ENCODE measurements at regions not wholly inside any gene's neighbourhood (a gene's known extent, or its start where the extent isn't known, plus 50 kb on each side); places are given as distances from the start of the nearest gene placed in this dataset.

DNA sequence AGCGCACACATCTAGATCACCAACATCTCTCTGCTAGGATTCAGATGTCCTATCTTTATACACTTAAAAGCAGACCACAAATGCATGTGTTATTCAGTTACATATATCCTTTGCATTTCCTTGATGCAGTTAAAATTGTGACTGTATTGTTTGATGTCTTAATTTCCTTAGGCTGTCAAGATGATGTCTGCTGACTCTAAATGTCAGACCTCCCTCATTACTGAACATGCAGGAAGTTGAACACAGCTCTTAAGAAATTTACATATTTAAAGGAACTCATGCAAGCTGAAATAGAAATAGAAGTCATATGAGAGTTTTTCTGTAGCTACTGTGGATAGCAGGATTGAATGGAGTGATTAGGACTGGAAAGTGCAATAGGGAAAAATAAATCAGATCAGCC lies 336.5 kb upstream of the SEMA6A start:
- Histone ChIP-seq H4K20me1 (ENCODE audit: insufficient read depth, low read length) (no peaks in the 10 kb centered on the region), H3K9ac (ENCODE audit: low read length) (no peak overlapping the region), H3K36me3 (replicated peaks; ENCODE audit: low read depth, low read length) (no peaks in the 10 kb centered on the region), H3K4me1 (ENCODE audit: low read length) (peaks cover 25% of the 10 kb centered on the region), H3K79me2 (ENCODE audit: low read length) (no peaks in the 10 kb centered on the region), H2AFZ (ENCODE audit: low read depth, low read length) (no peak overlapping the region), H3K4me2 (ENCODE audit: low read length) (no peak overlapping the region), H3K4me3 (ENCODE audit: low read length) (no peak overlapping the region), H3K27ac (ENCODE audit: low read length) (no peak overlapping the region), H3K9me3 (ENCODE audit: insufficient read depth, low read length) (no peaks in the 10 kb centered on the region), H3K27me3 (ENCODE audit: low read depth, low read length) (peaks cover 22% of the 10 kb centered on the region)
- TF ChIP-seq, protein P1, sequence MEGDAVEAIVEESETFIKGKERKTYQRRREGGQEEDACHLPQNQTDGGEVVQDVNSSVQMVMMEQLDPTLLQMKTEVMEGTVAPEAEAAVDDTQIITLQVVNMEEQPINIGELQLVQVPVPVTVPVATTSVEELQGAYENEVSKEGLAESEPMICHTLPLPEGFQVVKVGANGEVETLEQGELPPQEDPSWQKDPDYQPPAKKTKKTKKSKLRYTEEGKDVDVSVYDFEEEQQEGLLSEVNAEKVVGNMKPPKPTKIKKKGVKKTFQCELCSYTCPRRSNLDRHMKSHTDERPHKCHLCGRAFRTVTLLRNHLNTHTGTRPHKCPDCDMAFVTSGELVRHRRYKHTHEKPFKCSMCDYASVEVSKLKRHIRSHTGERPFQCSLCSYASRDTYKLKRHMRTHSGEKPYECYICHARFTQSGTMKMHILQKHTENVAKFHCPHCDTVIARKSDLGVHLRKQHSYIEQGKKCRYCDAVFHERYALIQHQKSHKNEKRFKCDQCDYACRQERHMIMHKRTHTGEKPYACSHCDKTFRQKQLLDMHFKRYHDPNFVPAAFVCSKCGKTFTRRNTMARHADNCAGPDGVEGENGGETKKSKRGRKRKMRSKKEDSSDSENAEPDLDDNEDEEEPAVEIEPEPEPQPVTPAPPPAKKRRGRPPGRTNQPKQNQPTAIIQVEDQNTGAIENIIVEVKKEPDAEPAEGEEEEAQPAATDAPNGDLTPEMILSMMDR (IDR thresholded peaks at IDR 0.05; ENCODE audit: low read depth, low read length) = no peak
- no peak for TF ChIP-seq EZH2phosphoT487 (IDR thresholded peaks at IDR 0.05; ENCODE audit: low read depth)

- peak overlapping the region; percentile 24; the same call in 1 of the 2 replicates for H3K4me3 ChIP-seq (ENCODE audit: low read length)
- H3K4me1 ChIP-seq (ENCODE audit: low read length) = peaks cover 28% of the 10 kb centered on the region
- H4K20me1 ChIP-seq (ENCODE audit: insufficient read depth, low read length) = no peaks in the 10 kb centered on the region
- H3K36me3 ChIP-seq (replicated peaks; ENCODE audit: low read depth, low read length) = no peaks in the 10 kb centered on the region
- no peak for TF ChIP-seq EZH2phosphoT487 (IDR thresholded peaks at IDR 0.05; ENCODE audit: low read depth)
- TF ChIP-seq, protein P1 (IDR thresholded peaks at IDR 0.05; ENCODE audit: low read depth, low read length) = no peak
- H3K9ac ChIP-seq (ENCODE audit: low read length) = no peak overlapping the region
- no peaks in the 10 kb centered on the region for H3K79me2 ChIP-seq (ENCODE audit: low read length)
- no peaks in the 10 kb centered on the region for H3K9me3 ChIP-seq (ENCODE audit: insufficient read depth, low read length)
- H2AFZ ChIP-seq (ENCODE audit: low read depth, low read length) = no peak overlapping the region
- no peak overlapping the region for H3K27ac ChIP-seq (ENCODE audit: low read length)
- peak overlapping the region; percentile 53 for H3K4me2 ChIP-seq (ENCODE audit: low read length)
- peaks cover 22% of the 10 kb centered on the region for H3K27me3 ChIP-seq (ENCODE audit: low read depth, low read length)
Measured at GRCh38 chr5:116908537-116908936, 333.9 kb upstream of the SEMA6A start.

- no peak overlapping the region for H3K4me3 ChIP-seq (ENCODE audit: low read length)
- no peak overlapping the region for H3K27ac ChIP-seq (ENCODE audit: low read length)
- TF ChIP-seq EZH2phosphoT487 (IDR thresholded peaks at IDR 0.05; ENCODE audit: low read depth) = no peak
- TF ChIP-seq, protein P1 (IDR thresholded peaks at IDR 0.05; ENCODE audit: low read depth, low read length) = no peak
- no peak overlapping the region for H3K4me2 ChIP-seq (ENCODE audit: low read length)
- H2AFZ ChIP-seq (ENCODE audit: low read depth, low read length) = no peak overlapping the region
- H3K79me2 ChIP-seq (ENCODE audit: low read length) = no peaks in the 10 kb centered on the region
- H3K9ac ChIP-seq (ENCODE audit: low read length) = no peak overlapping the region
- no peaks in the 10 kb centered on the region for H4K20me1 ChIP-seq (ENCODE audit: insufficient read depth, low read length)
- peaks cover 23% of the 10 kb centered on the region for H3K4me1 ChIP-seq (ENCODE audit: low read length)
- no peaks in the 10 kb centered on the region for H3K9me3 ChIP-seq (ENCODE audit: insufficient read depth, low read length)
- H3K36me3 ChIP-seq (replicated peaks; ENCODE audit: low read depth, low read length) = no peaks in the 10 kb centered on the region
- peaks cover 22% of the 10 kb centered on the region for H3K27me3 ChIP-seq (ENCODE audit: low read depth, low read length)
Measured at GRCh38 chr5:116905885-116906284, 331.3 kb upstream of the SEMA6A start.

- H3K4me3 ChIP-seq (ENCODE audit: low read length) = no peak overlapping the region
- no peaks in the 10 kb centered on the region for H3K27me3 ChIP-seq (ENCODE audit: low read depth, low read length)
- no peak overlapping the region for H2AFZ ChIP-seq (ENCODE audit: low read depth, low read length)
- no peaks in the 10 kb centered on the region for H3K9me3 ChIP-seq (ENCODE audit: insufficient read depth, low read length)
- 0 out of 2 replicates have a peak, but pooled peaks cover 1% of the 10 kb centered on the region for H3K4me1 ChIP-seq (ENCODE audit: low read length)
- H3K36me3 ChIP-seq (replicated peaks; ENCODE audit: low read depth, low read length) = no peaks in the 10 kb centered on the region
- TF ChIP-seq EZH2phosphoT487 (IDR thresholded peaks at IDR 0.05; ENCODE audit: low read depth) = no peak
- TF ChIP-seq, protein P1 (IDR thresholded peaks at IDR 0.05; ENCODE audit: low read depth, low read length) = no peak
- no peaks in the 10 kb centered on the region for H4K20me1 ChIP-seq (ENCODE audit: insufficient read depth, low read length)
- H3K9ac ChIP-seq (ENCODE audit: low read length) = no peak overlapping the region
- no peaks in the 10 kb centered on the region for H3K79me2 ChIP-seq (ENCODE audit: low read length)
- H3K27ac ChIP-seq (ENCODE audit: low read length) = no peak overlapping the region
- H3K4me2 ChIP-seq (ENCODE audit: low read length) = no peak overlapping the region
Measured at GRCh38 chr5:116900793-116901192, 326.2 kb upstream of the SEMA6A start.

Data from OCI-LY3 (cell line).